Activated CD4-positive, alpha-beta T cell treated with anti-CD3 and anti-CD28 coated beads, Interleukin-2, amount 10 ng/mL, durations not matched to agents 7 days and 5 days (primary cell): ENCODE measurements at regions not wholly inside any gene's neighbourhood (a gene's known extent, or its start where the extent isn't known, plus 50 kb on each side); places are given as distances from the start of the nearest gene placed in this dataset.

Experiments
- CTCF ChIA-PET: fragments of 350-600 bp; sonication (Branson Sonifier 250); formaldehyde crosslinking; loops from one replicate; lab custom pipeline; 2021; ENCODE audit warnings: antibody characterized with exemption; lab: Charles Lee
- POLR2A ChIA-PET: fragments of 350-600 bp; sonication (Branson Sonifier 250); formaldehyde crosslinking; loops from one replicate; lab custom pipeline; 2021; ENCODE audit warnings: antibody characterized with exemption; lab: Charles Lee
- DNase-seq: peaks from one replicate; pipeline ENCODE4 v3.0.0-alpha.2; 2020
- H3K27ac Mint-ChIP-seq: one replicate; pipeline ENCODE4 v1.8.0; 2021; ENCODE audit warnings: mild to moderate bottlenecking, moderate library complexity, mixed read lengths
- H3K27me3 Mint-ChIP-seq: one replicate; pipeline ENCODE4 v1.8.0; 2021; ENCODE audit warnings: mixed read lengths
- H3K36me3 Mint-ChIP-seq: one replicate; pipeline ENCODE4 v1.8.0; 2021; ENCODE audit warnings: low read depth, mixed read lengths
- H3K4me1 Mint-ChIP-seq: one replicate; pipeline ENCODE4 v1.8.0; 2021; ENCODE audit warnings: mixed read lengths
- H3K4me3 Mint-ChIP-seq: one replicate; pipeline ENCODE4 v1.8.0; 2021; ENCODE audit warnings: mild to moderate bottlenecking, moderate library complexity, mixed read lengths
- H3K9me3 Mint-ChIP-seq: one replicate; pipeline ENCODE4 v1.8.0; 2021; ENCODE audit warnings: mixed read lengths

DNA sequence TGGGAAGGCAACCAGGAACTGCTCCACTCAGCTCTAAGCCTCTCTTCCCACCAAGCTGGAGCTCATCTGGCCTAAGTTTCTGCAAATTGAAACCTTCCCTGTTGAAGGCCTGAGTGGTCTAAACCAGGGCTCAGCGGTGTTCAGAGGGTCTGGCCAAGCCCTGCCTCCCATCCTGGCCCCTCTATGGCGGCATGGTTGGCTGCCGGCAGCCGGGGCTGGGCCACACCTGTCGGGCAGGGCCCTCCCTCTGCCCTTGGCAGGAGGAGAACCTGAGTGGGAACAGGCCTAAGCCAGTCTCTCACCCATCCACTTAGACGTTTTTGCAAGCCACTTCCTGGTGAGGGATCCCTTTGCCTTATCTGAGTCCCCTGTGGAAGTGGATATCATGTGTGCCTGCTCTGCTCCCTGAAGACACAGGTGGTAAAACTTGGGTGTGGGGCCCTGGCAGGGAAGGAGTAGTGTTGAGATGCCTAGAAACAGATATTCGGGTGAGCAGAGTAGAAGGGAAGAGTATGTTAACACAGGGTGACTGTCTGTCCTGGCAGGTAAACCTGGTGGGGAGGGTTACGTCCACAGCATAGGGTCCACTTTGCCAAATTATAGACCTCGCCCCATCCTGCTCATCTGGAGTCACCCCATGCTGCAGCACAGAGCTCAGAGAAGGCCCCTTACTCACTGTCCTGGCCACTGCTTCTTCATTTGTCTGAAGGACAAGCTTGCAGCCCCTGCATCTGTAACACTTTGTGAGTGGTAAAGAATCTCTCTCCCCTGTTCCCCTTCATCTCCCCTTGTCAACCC, 63.0 kb upstream of the SIX2 start:
- no peaks in the 10 kb centered on the region for H3K9me3 Mint-ChIP-seq
- H3K27ac Mint-ChIP-seq: no peak overlapping the region
- H3K27me3 Mint-ChIP-seq: peaks cover 5% of the 10 kb centered on the region
- H3K4me3 Mint-ChIP-seq: no peak overlapping the region
- H3K4me1 Mint-ChIP-seq: no peaks in the 10 kb centered on the region
- DNase-seq: no peak
- no peaks in the 10 kb centered on the region for H3K36me3 Mint-ChIP-seq
- CTCF ChIA-PET: no interaction called here
- POLR2A ChIA-PET: interaction anchor here (0.5 kb wide), 1 partner anchor 137 kb away, joined by 3 read pairs; no protein-coding TSS in a partner anchor

DNA sequence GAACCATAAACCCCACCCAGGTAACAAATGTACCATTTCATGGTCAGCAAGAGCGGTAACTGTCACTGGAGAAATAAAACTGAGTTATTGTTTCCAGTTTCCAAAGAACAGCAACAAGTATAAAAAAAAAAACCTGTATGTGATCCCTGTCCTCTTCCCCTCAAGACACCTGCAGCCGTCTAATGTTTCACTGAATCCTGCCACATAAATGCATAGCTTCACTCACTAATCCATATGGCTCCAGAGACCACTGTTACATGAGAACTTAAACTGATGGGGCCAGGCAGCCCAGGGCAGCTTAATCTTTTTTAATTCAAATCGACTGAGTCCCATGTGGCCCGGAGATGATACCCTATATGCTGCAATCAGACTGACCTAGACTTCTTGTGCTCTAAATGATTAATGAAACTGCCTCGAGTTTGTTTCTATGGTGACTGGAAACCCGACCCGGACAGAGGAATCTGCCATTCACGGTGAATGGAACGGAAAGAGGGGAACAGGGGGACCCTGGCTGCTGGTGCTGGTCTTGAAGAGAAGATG, 60.9 kb upstream of the SIX2 start:
- no peak overlapping the region for H3K4me3 Mint-ChIP-seq
- no peaks in the 10 kb centered on the region for H3K4me1 Mint-ChIP-seq
- ChIA-PET POLR2A (no interaction called here), CTCF (no interaction called here)
- H3K9me3 Mint-ChIP-seq: no peaks in the 10 kb centered on the region
- no peak overlapping the region for H3K27ac Mint-ChIP-seq
- H3K27me3 Mint-ChIP-seq: peaks cover 5% of the 10 kb centered on the region
- H3K36me3 Mint-ChIP-seq: no peaks in the 10 kb centered on the region
- no peak for DNase-seq

DNA sequence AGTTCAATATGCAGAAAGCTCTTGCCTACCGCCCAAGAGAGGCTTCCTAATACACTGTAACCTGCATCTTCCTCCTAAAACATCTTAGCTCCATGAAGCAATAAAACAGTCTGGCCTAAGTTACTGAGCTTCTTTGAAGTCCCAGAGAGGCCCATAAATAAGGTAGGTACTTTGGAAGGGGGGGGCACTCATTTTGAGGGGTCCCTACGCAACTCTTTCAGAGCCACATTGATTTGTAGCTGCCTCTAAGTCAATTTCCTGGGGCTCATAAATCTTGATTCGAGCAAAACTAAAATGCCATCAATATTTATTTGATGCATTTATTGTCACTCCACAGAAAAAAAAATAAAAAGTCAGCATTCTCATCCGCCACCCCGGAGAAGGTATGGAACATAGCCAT, 60.4 kb upstream of the SIX2 start:
- no peaks in the 10 kb centered on the region for H3K36me3 Mint-ChIP-seq
- no peak for DNase-seq
- H3K27ac Mint-ChIP-seq: no peak overlapping the region
- CTCF ChIA-PET: no interaction called here
- no peaks in the 10 kb centered on the region for H3K9me3 Mint-ChIP-seq
- POLR2A ChIA-PET: no interaction called here
- peaks cover 5% of the 10 kb centered on the region for H3K27me3 Mint-ChIP-seq
- no peaks in the 10 kb centered on the region for H3K4me1 Mint-ChIP-seq
- no peak overlapping the region for H3K4me3 Mint-ChIP-seq

DNA sequence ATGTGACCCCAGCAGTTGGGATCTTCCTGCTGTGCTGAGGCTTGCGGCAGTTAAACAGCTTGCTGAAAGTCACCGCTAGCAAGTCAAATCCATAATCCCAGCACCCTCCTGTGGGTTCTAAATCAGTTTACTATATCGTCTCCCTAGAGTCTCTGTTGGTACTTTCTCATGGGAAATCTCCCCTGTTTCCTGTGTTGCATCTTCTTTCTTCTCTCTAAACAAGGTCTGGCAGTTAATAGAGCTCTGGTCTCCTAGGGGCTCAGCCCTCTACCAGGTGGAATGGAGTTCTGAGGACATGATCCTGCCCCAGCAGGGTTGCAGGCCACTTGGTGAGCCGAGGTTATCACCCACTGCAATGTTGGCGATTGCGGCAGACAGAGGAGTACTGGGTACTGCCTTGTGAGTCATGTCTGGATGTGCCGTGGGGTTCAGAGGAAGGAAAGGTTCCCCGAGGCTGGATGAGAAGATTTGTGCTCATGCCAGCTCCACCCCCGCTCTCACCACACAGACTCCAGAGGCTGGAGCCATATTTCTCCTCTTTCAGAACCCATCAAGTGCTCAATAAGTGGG, 59.4 kb upstream of the SIX2 start:
- CTCF ChIA-PET: no interaction called here
- POLR2A ChIA-PET: no interaction called here
- no peaks in the 10 kb centered on the region for H3K36me3 Mint-ChIP-seq
- no peak overlapping the region for H3K4me3 Mint-ChIP-seq
- no peaks in the 10 kb centered on the region for H3K9me3 Mint-ChIP-seq
- H3K4me1 Mint-ChIP-seq: no peaks in the 10 kb centered on the region
- no peaks in the 10 kb centered on the region for H3K27me3 Mint-ChIP-seq
- no peak for DNase-seq
- no peak overlapping the region for H3K27ac Mint-ChIP-seq

DNA sequence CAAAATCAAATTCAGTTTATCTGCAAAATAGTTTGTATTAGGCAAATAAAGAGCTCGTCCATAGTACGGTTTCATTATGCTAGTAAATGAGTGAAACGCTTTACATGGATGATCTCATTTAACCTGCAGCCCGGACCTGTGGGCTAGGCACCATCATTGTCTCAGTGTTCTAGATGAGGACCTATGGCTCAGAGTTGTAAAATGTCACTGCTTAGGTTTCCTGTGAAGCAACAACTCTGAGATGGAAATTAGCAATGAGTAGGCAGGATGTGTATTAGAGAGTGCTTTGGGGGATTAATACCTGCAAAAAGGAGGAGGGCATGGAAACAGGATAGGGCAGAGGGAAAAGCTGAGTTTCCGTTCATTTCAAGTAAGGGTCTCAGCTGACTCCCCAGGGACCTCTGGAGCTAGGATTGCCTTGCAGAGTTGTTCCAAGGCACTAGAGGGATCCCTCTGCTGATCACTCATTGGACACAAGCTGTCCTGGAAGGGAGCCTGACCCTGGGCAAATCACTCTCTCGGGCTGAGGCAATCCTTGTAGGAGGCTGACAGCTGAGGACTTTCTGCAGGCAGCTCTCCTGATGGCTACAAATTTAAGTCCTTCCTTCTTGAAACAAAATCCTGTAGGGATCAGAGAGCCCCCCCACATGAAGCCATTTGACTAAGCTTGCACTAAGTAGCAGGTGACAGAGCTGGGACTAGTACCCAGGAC, 58.8 kb upstream of the SIX2 start:
- Mint-ChIP-seq H3K27ac (no peak overlapping the region), H3K27me3 (no peaks in the 10 kb centered on the region), H3K9me3 (no peaks in the 10 kb centered on the region), H3K4me1 (no peaks in the 10 kb centered on the region), H3K36me3 (no peaks in the 10 kb centered on the region), H3K4me3 (no peak overlapping the region)
- CTCF ChIA-PET: no interaction called here
- no peak for DNase-seq
- POLR2A ChIA-PET: no interaction called here
